Spinal cord (tissue), 9 donors: ENCODE measurements at regions not wholly inside any gene's neighbourhood (a gene's known extent, or its start where the extent isn't known, plus 50 kb on each side); places are given as distances from the start of the nearest gene placed in this dataset.
"Not testable (repeated sequence)": the region's sequence is repeated elsewhere in the genome, so short reads cannot be mapped to it uniquely, and the experiment has no call there.

Source experiments
- DNase-seq, 6 donors: peaks; one replicate each; pipeline versions ENCODE4 v3.0.0 to v3.0.0-alpha.2; 2013 to 2015; ENCODE audit warnings: low spot score in 6 of 6, low read depth in 4 of 6
- H3K27ac ChIP-seq: one replicate; pipeline ENCODE4 v1.5.1; 2013; ENCODE audit warnings: low read depth, low read length, control low read depth
- H3K27me3 ChIP-seq: one replicate; pipeline ENCODE4 v1.6.1; 2013; ENCODE audit warnings: low read length; ENCODE audit not compliant: control insufficient read depth, insufficient read depth
- H3K36me3 ChIP-seq: one replicate; pipeline ENCODE4 v1.6.1; 2013; ENCODE audit warnings: low read length; ENCODE audit not compliant: control insufficient read depth, insufficient read depth
- H3K4me1 ChIP-seq: one replicate; pipeline ENCODE4 v1.6.1; 2013; ENCODE audit warnings: low read length; ENCODE audit not compliant: control insufficient read depth, insufficient read depth
- H3K4me3 ChIP-seq: one replicate; pipeline ENCODE4 v1.5.1; 2013; ENCODE audit warnings: low read depth, low read length, control low read depth
- H3K9me3 ChIP-seq: one replicate; pipeline ENCODE4 v1.6.1; 2013; ENCODE audit warnings: low read length; ENCODE audit not compliant: control insufficient read depth, insufficient read depth
- WGBS: methylation state at CpG from one replicate; pipeline ENCODE4 v1.1.5; 2013; ENCODE audit warnings: missing lambda C conversion rate; ENCODE audit not compliant: insufficient coverage; 5-methylcytosine and 5-hydroxymethylcytosine counted together
- donor health status: healthy.

DNA sequence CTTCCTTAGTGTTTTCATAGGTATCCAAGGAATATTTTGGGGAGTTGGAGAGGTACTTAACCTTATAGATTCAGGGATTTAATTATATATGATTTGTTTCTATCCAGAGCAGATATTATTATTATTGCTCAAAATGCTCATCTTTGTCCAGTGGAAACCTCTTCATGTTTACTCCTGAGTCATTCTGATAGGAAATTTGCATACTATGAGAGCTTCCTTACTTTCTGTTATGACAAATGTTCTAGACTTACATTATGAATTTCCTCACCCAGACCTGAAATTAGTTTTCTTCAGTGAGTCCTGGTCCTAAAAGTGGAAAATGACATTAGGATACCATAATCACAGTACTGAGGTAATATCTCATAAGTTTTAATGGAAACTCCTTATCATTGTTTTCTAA is 57.5 kb upstream of the PLPPR5 start:
- DNase-seq, result no peak
- Histone ChIP-seq H3K4me1 (no peaks in the 10 kb centered on the region), H3K9me3 (no peaks in the 10 kb centered on the region), H3K36me3 (no peaks in the 10 kb centered on the region), H3K27me3 (no peaks in the 10 kb centered on the region), H3K27ac (no peak overlapping the region), H3K4me3 (no peak overlapping the region)

DNA sequence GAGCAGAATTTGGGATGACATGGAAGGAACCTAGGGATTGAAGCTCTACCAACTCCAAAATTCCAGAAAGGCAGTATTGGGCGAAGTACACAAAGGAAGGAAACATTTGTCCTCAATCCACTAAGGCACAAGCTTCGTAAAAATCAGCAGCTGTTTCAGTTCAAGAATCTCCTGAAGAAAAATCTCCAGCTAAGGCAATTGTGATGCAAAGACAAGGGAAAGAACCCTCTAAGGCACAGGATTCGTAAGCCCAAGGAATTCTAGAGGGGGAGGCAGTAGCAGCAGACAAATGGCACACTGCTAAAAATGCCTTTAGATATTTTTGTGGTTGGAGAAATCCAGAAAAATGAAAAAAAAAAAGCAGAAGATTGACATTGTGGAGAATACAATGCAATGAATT is 64.5 kb upstream of the PLPPR5 start:
- no peaks in the 10 kb centered on the region for H3K27me3 ChIP-seq
- DNase-seq, result no peak
- H3K27ac ChIP-seq, result no peak overlapping the region
- no peaks in the 10 kb centered on the region for H3K9me3 ChIP-seq
- H3K36me3 ChIP-seq, result no peaks in the 10 kb centered on the region
- 71% methylated on average over 1 of the region's 3 CpGs for WGBS
- H3K4me1 ChIP-seq, result no peaks in the 10 kb centered on the region
- no peak overlapping the region for H3K4me3 ChIP-seq

- H3K4me3 ChIP-seq, DNase-seq, H3K9me3 ChIP-seq, H3K4me1 ChIP-seq, H3K27ac ChIP-seq, H3K27me3 ChIP-seq, H3K36me3 ChIP-seq: not testable (repeated sequence)
- WGBS, result 94% methylated on average over 24 of the region's 31 CpGs
Observed at GRCh38 chr1:99078529-99078928, 73.9 kb upstream of the PLPPR5 start.

GRCh38 chr1:99082366-99082765 is 77.7 kb upstream of the PLPPR5 start:
- H3K4me1 ChIP-seq, result no peaks in the 10 kb centered on the region
- H3K4me3 ChIP-seq, result no peak overlapping the region
- DNase-seq, result no peak
- no peaks in the 10 kb centered on the region for H3K27me3 ChIP-seq
- H3K36me3 ChIP-seq, result no peaks in the 10 kb centered on the region
- 80% methylated on average over 1 of the region's 2 CpGs for WGBS
- H3K27ac ChIP-seq, result no peak overlapping the region
- H3K9me3 ChIP-seq, result no peaks in the 10 kb centered on the region

DNA sequence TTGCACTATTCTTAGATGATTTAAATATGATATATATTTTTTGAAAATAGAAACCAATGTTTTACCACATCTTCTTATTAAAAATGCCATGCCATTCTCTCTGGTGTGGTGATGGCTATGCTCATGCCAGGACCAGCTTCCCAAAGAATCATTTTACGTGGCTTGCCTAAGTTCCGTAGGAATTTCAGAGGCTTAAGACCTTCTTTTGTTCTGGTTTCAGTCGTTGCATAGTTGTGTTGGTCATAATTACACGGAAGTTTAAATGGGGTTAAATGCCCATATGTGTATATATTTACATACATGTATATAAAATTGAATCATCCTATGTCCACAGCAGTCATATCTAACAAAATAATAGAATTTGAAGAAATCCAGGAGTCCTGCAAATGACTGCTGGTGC is 78.7 kb upstream of the PLPPR5 start:
- 100% methylated on average over 2 of the region's 4 CpGs for WGBS
- no peaks in the 10 kb centered on the region for H3K9me3 ChIP-seq

GRCh38 chr1:99084562-99084961 is 79.9 kb upstream of the PLPPR5 start:
- no peaks in the 10 kb centered on the region for H3K4me1 ChIP-seq
- no peaks in the 10 kb centered on the region for H3K36me3 ChIP-seq
- no peak overlapping the region for H3K27ac ChIP-seq
- no peak overlapping the region for H3K4me3 ChIP-seq
- WGBS, result no CpG with 5 or more reads among the region's 1 CpG
- no peaks in the 10 kb centered on the region for H3K27me3 ChIP-seq
- no peaks in the 10 kb centered on the region for H3K9me3 ChIP-seq
- DNase-seq, result no peak

More for the DNA sequence above, 78.7 kb upstream of the PLPPR5 start:
- no peak for DNase-seq
- Histone ChIP-seq H3K4me3 (no peak overlapping the region), H3K27ac (no peak overlapping the region), H3K4me1 (no peaks in the 10 kb centered on the region), H3K27me3 (no peaks in the 10 kb centered on the region), H3K36me3 (no peaks in the 10 kb centered on the region)

GRCh38 chr1:99086057-99086456 is 81.4 kb upstream of the PLPPR5 start:
- H3K27me3 ChIP-seq, result no peaks in the 10 kb centered on the region
- H3K36me3 ChIP-seq, result no peaks in the 10 kb centered on the region
- no peak for DNase-seq
- H3K27ac ChIP-seq, result no peak overlapping the region
- WGBS, result no CpG with 5 or more reads among the region's 1 CpG
- no peak overlapping the region for H3K4me3 ChIP-seq
- H3K9me3 ChIP-seq, result no peaks in the 10 kb centered on the region
- no peaks in the 10 kb centered on the region for H3K4me1 ChIP-seq

DNA sequence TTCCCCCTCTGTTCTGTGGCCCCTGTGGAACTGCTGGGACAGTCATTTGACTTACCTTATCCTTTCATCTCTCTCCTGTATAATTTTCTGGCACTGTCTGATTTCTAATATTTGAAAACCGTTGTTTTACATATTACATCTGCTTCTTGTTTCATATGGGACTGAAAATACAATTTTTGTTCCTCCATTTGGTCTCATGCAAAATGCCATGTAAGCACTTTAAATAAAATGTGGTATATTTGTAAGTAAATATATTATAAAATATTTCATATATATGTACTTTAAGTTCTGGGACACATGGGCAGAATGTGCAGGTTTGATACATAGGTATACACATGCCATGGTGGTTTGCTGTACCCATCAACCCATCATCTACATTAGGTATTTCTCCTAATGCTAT is 93.9 kb upstream of the PLPPR5 start:
- no peak for DNase-seq
- H3K9me3 ChIP-seq, result no peaks in the 10 kb centered on the region
- H3K36me3 ChIP-seq, result no peaks in the 10 kb centered on the region
- no peak overlapping the region for H3K4me3 ChIP-seq
- no peaks in the 10 kb centered on the region for H3K27me3 ChIP-seq
- WGBS, result no CpG with 5 or more reads among the region's 1 CpG
- H3K4me1 ChIP-seq, result no peaks in the 10 kb centered on the region
- no peak overlapping the region for H3K27ac ChIP-seq

GRCh38 chr1:99106274-99106673 is 101.6 kb upstream of the PLPPR5 start:
- Histone ChIP-seq H3K27me3 (no peaks in the 10 kb centered on the region), H3K9me3 (no peaks in the 10 kb centered on the region), H3K4me1 (no peaks in the 10 kb centered on the region), H3K36me3 (no peaks in the 10 kb centered on the region), H3K4me3 (no peak overlapping the region), H3K27ac (no peak overlapping the region)
- DNase-seq, result no peak
- WGBS, result 89% methylated on average over 1 of the region's 1 CpG

- DNase-seq, result no peak
- H3K27ac ChIP-seq, result no peak overlapping the region
- no peaks in the 10 kb centered on the region for H3K27me3 ChIP-seq
- no CpG with 5 or more reads among the region's 7 CpGs for WGBS
- no peak overlapping the region for H3K4me3 ChIP-seq
- no peaks in the 10 kb centered on the region for H3K36me3 ChIP-seq
- no peaks in the 10 kb centered on the region for H3K4me1 ChIP-seq
- H3K9me3 ChIP-seq, result no peaks in the 10 kb centered on the region
Observed at GRCh38 chr1:99107680-99108079, 103.0 kb upstream of the PLPPR5 start.
